HEK293T (cell line): ENCODE measurements at regions not wholly inside any gene's neighbourhood (a gene's known extent, or its start where the extent isn't known, plus 50 kb on each side); places are given as distances from the start of the nearest gene placed in this dataset.

ENCODE experiments used
- CTBP1 ChIP-seq: fragments of 450-650 bp; IDR thresholded peaks from 2 replicates; pipeline ENCODE4 v1.6.1; 2016; ENCODE audit warnings: borderline replicate concordance
- ELF4 ChIP-seq: fragments of 450-650 bp; IDR thresholded peaks from 2 replicates; pipeline ENCODE4 v1.6.1; 2017; ENCODE audit warnings: antibody characterized with exemption
- FOXK2 ChIP-seq: fragments of 450-650 bp; IDR thresholded peaks from 2 replicates; pipeline ENCODE4 v1.6.1; 2016; ENCODE audit warnings: mild to moderate bottlenecking
- FOXM1 ChIP-seq: fragments of 450-650 bp; IDR thresholded peaks from 2 replicates; pipeline ENCODE4 v1.6.1; 2017; ENCODE audit warnings: mild to moderate bottlenecking, borderline replicate concordance
- HDGF ChIP-seq: fragments of 450-650 bp; IDR thresholded peaks from 2 replicates; pipeline ENCODE4 v1.6.1; 2017; ENCODE audit warnings: antibody characterized with exemption, borderline replicate concordance
- NFRKB ChIP-seq: fragments of 450-650 bp; IDR thresholded peaks from 2 replicates; pipeline ENCODE4 v1.6.1; 2016; ENCODE audit warnings: mild to moderate bottlenecking, moderate library complexity
- SUZ12 ChIP-seq: fragments of 450-650 bp; IDR thresholded peaks from 2 replicates; pipeline ENCODE4 v1.6.1; 2016; ENCODE audit warnings: mild to moderate bottlenecking
- TARDBP ChIP-seq: fragments of 450-650 bp; IDR thresholded peaks from 2 replicates; pipeline ENCODE4 v1.6.1; 2016
- ZNF384 ChIP-seq: fragments of 450-650 bp; IDR thresholded peaks from 2 replicates; pipeline ENCODE4 v1.6.1; 2016

DNA sequence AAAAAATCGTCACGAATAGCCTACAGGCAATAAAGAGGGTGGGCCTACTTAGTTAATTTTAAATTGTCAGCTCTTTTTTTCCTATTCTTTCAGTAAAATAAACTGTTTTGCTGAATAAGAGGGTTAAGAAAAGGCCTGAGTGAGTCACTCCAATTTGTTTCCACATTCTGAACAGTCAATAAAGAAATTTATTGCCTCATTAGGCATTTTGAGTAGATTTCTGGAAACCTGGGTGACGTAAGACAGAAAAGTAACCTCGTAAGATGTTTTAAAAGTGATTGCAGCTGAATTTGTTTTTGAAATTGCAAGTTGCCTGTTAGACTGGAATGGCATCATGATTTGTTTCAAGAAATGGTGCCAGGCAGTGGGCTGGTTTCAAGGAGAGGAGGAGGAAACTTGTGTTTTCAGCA lies 439.3 kb downstream of the USP25 start:
- no peak for TF ChIP-seq NFRKB
- TF ChIP-seq ZNF384, result 0 out of 2 replicates have a peak, but pooled peaks have one; percentile 46
- TF ChIP-seq FOXK2, result no peak
- TF ChIP-seq HDGF, result no peak
- no peak for TF ChIP-seq FOXM1
- no peak for TF ChIP-seq ELF4
- TF ChIP-seq TARDBP, result no peak
- no peak for TF ChIP-seq SUZ12
- TF ChIP-seq CTBP1, result peak; percentile 44; the same call in 1 of the 2 replicates
